ENCODE measurements at regions not wholly inside any gene's neighbourhood (a gene's known extent, or its start where the extent isn't known, plus 50 kb on each side); places are given as distances from the start of the nearest gene placed in this dataset.

GRCh38 chr7:46586406-46586805 lies 665.3 kb upstream of the IGFBP3 start:
- TF ChIP-seq POLR2AphosphoS5 (IDR thresholded peaks at IDR 0.05; ENCODE audit: insufficient read depth in 1 of 2, low read depth in 1 of 2) (no peak), CTCF (IDR thresholded peaks at IDR 0.05) (no peak), POLR2A (IDR thresholded peaks at IDR 0.05) (no peak)
- H3K9me3 ChIP-seq = no peaks in the 10 kb centered on the region
- no peak for DNase-seq (ENCODE audit: extremely low spot score in 2 of 2)
- no peak overlapping the region for H3K4me3 ChIP-seq
- no peaks in the 10 kb centered on the region for H3K36me3 ChIP-seq
- H3K4me1 ChIP-seq = peaks cover 6% of the 10 kb centered on the region
- intact Hi-C loops (cut with DNase I) = no loop called here
- no peak overlapping the region for H3K27ac ChIP-seq
- H3K27me3 ChIP-seq = no peaks in the 10 kb centered on the region

- no peak overlapping the region for H3K4me3 ChIP-seq
- no peaks in the 10 kb centered on the region for H3K27me3 ChIP-seq
- peak overlapping the region; percentile 54 for H3K27ac ChIP-seq
- TF ChIP-seq POLR2A (IDR thresholded peaks at IDR 0.05) (no peak), POLR2AphosphoS5 (IDR thresholded peaks at IDR 0.05; ENCODE audit: insufficient read depth in 1 of 2, low read depth in 1 of 2) (peak; percentile 14 to 41), CTCF (IDR thresholded peaks at IDR 0.05) (no peak)
- H3K4me1 ChIP-seq = no peaks in the 10 kb centered on the region
- no peaks in the 10 kb centered on the region for H3K9me3 ChIP-seq
- no peak for DNase-seq (ENCODE audit: extremely low spot score in 2 of 2)
- intact Hi-C loops (cut with DNase I) = no loop called here
- no peaks in the 10 kb centered on the region for H3K36me3 ChIP-seq
Measured at GRCh38 chr7:46583656-46584055, 662.6 kb upstream of the IGFBP3 start.

GRCh38 chr7:46581268-46581667 lies 660.2 kb upstream of the IGFBP3 start:
- H3K27me3 ChIP-seq = no peaks in the 10 kb centered on the region
- no peaks in the 10 kb centered on the region for H3K36me3 ChIP-seq
- TF ChIP-seq POLR2A (IDR thresholded peaks at IDR 0.05) = no peak
- no peak for TF ChIP-seq CTCF (IDR thresholded peaks at IDR 0.05)
- no peaks in the 10 kb centered on the region for H3K9me3 ChIP-seq
- no peaks in the 10 kb centered on the region for H3K4me1 ChIP-seq
- H3K4me3 ChIP-seq = no peak overlapping the region
- no peak overlapping the region for H3K27ac ChIP-seq
- no peak for DNase-seq (ENCODE audit: extremely low spot score in 2 of 2)
- intact Hi-C loops (cut with DNase I) = no loop called here

- TF ChIP-seq POLR2A (IDR thresholded peaks at IDR 0.05) (no peak), POLR2AphosphoS5 (IDR thresholded peaks at IDR 0.05; ENCODE audit: insufficient read depth in 1 of 2, low read depth in 1 of 2) (no peak), CTCF (IDR thresholded peaks at IDR 0.05) (no peak)
- intact Hi-C loops (cut with DNase I) = no loop called here
- H3K4me3 ChIP-seq = no peak overlapping the region
- H3K27ac ChIP-seq = no peak overlapping the region
- H3K4me1 ChIP-seq = no peaks in the 10 kb centered on the region
- no peaks in the 10 kb centered on the region for H3K27me3 ChIP-seq
- no peak for DNase-seq (ENCODE audit: extremely low spot score in 2 of 2)
- no peaks in the 10 kb centered on the region for H3K36me3 ChIP-seq
- H3K9me3 ChIP-seq = no peaks in the 10 kb centered on the region
Measured at GRCh38 chr7:46580766-46581165, 659.7 kb upstream of the IGFBP3 start.

- Histone ChIP-seq H3K27ac (no peak overlapping the region), H3K36me3 (no peaks in the 10 kb centered on the region), H3K4me1 (no peaks in the 10 kb centered on the region), H3K4me3 (no peak overlapping the region), H3K9me3 (no peaks in the 10 kb centered on the region), H3K27me3 (no peaks in the 10 kb centered on the region)
- DNase-seq (ENCODE audit: extremely low spot score in 2 of 2) = no peak
- no peak for TF ChIP-seq CTCF (IDR thresholded peaks at IDR 0.05)
- TF ChIP-seq POLR2AphosphoS5 (IDR thresholded peaks at IDR 0.05; ENCODE audit: insufficient read depth in 1 of 2, low read depth in 1 of 2) = no peak
- TF ChIP-seq POLR2A (IDR thresholded peaks at IDR 0.05) = no peak
- intact Hi-C loops (cut with DNase I) = no loop called here
Measured at GRCh38 chr7:46577394-46577793, 656.3 kb upstream of the IGFBP3 start.
